ENCODE measurements at regions not wholly inside any gene's neighbourhood (a gene's known extent, or its start where the extent isn't known, plus 50 kb on each side); places are given as distances from the start of the nearest gene placed in this dataset.

GRCh38 chr17:63116228-63116627 lies 150.2 kb downstream of the TANC2 start (continued):
- TF ChIP-seq POLR2AphosphoS5 (IDR thresholded peaks at IDR 0.05; ENCODE audit: low read depth, low read length) (no peak), MEF2A (IDR thresholded peaks at IDR 0.05; ENCODE audit: borderline replicate concordance, low read depth) (no peak), RFX5 (IDR thresholded peaks at IDR 0.05; ENCODE audit: low read length) (no peak), FOSL2 (IDR thresholded peaks at IDR 0.05; ENCODE audit: borderline replicate concordance, low read depth) (no peak)

GRCh38 chr17:63116967-63117830 lies 151.2 kb downstream of the TANC2 start:
- no peak overlapping the region for H2AFZ ChIP-seq (ENCODE audit: low read depth)
- H3K9ac ChIP-seq = no peak overlapping the region
- no peaks in the 10 kb centered on the region for H3K27me3 ChIP-seq (ENCODE audit: insufficient read depth)
- H3K4me1 ChIP-seq (ENCODE audit: control insufficient read depth in 1 of 2, insufficient read depth in 2 of 2, low read depth in 1 of 2, low read length in 1 of 2) = peaks cover 15 to 24% of the 10 kb centered on the region in 2 experiments; a peak in 3 of 4 replicates
- 60% methylated on average over 8 of the region's 8 CpGs for WGBS (ENCODE audit: low lambda C conversion rate)
- H3K36me3 ChIP-seq (replicated peaks in 1 of 2; ENCODE audit: control insufficient read depth in 1 of 2, insufficient read depth in 2 of 2, low read length in 1 of 2) = peaks cover 0 to 25% of the 10 kb centered on the region in 2 experiments
- peaks cover 12% of the 10 kb centered on the region for H3F3A ChIP-seq (replicated peaks; ENCODE audit: insufficient read depth)
- H3K27ac ChIP-seq (ENCODE audit: low read depth in 2 of 2, low read length in 1 of 2) = peak overlapping the region; percentile 58 to 87
- H3K79me2 ChIP-seq (ENCODE audit: insufficient read depth) = peaks cover 70% of the 10 kb centered on the region
- H4K20me1 ChIP-seq (ENCODE audit: insufficient read depth) = 0 out of 2 replicates have a peak, but pooled peaks cover 4% of the 10 kb centered on the region
- peak overlapping the region in 1 of 2 experiments; percentile 16; a peak in 1 of 4 replicates for H3K4me3 ChIP-seq (ENCODE audit: low read depth in 2 of 2, low read length in 1 of 2)
- POLR2A ChIA-PET = interaction anchor here (0.7 to 1.2 kb wide), 4 partner anchors 261 to 505 kb away, joined by 3 read pairs; partner anchors contain the start of gene MAP3K3
- CTCF ChIA-PET = interaction anchor here (0.6 to 4.5 kb wide), 18 partner anchors 10 to 550 kb away, joined by 3 to 41 read pairs (median 4); no protein-coding TSS in a partner anchor
- peak; percentile 83 for DNase-seq
- no peaks in the 10 kb centered on the region for H3K9me3 ChIP-seq
- peak overlapping the region; percentile 9; the same call in 1 of the 2 replicates for H3K4me2 ChIP-seq
- peak; percentile 89 for TF ChIP-seq RFX5 (IDR thresholded peaks at IDR 0.05; ENCODE audit: low read length)
- peak; percentile 75 for TF ChIP-seq MXI1 (IDR thresholded peaks at IDR 0.05; ENCODE audit: low read depth, low read length)
- no peak for TF ChIP-seq FOXJ3 (CRISPR knock-in tag; IDR thresholded peaks at IDR 0.05)
- 0 out of 2 replicates have a peak, but pooled peaks have one; percentile 20 for TF ChIP-seq FOSL2 (IDR thresholded peaks at IDR 0.05; ENCODE audit: borderline replicate concordance, low read depth)
- TF ChIP-seq CHD2 (IDR thresholded peaks at IDR 0.05; ENCODE audit: low read length, partially characterized antibody) = peak; percentile 56
- TF ChIP-seq GABPA (IDR thresholded peaks at IDR 0.05; ENCODE audit: low read depth) = no peak
- peak; percentile 34; the same call in 1 of the 2 replicates for TF ChIP-seq SIN3A (IDR thresholded peaks at IDR 0.05; ENCODE audit: borderline replicate concordance, low read depth, low read length)
- TF ChIP-seq SMC3 (IDR thresholded peaks at IDR 0.05; ENCODE audit: low read depth, low read length) = peak; percentile 3; the same call in 1 of the 2 replicates
- no peak for TF ChIP-seq TAF1 (IDR thresholded peaks at IDR 0.05; ENCODE audit: borderline replicate concordance, low read depth, low read length)
- peak; percentile 73 for TF ChIP-seq GATA2 (CRISPR knock-in tag; IDR thresholded peaks at IDR 0.05)
- TF ChIP-seq RAD21 (IDR thresholded peaks at IDR 0.05; ENCODE audit: low read length) = peak; percentile 31
- no peak for TF ChIP-seq NFIC (IDR thresholded peaks at IDR 0.05; ENCODE audit: borderline replicate concordance)
- peak; percentile 62 for TF ChIP-seq PBX3 (IDR thresholded peaks at IDR 0.05)
- peak; percentile 27; the same call in 1 of the 2 replicates for TF ChIP-seq RCOR1 (IDR thresholded peaks at IDR 0.05; ENCODE audit: low read length)
- peak in 1 of 2 experiments; percentile 18; a peak in 1 of 4 replicates for TF ChIP-seq EP300 (IDR thresholded peaks at IDR 0.05; ENCODE audit: borderline replicate concordance in 1 of 2, low read depth in 1 of 2, low read length in 1 of 2)
- H3K9me2 ChIP-seq = no peaks in the 10 kb centered on the region
